ENCODE measurements at regions not wholly inside any gene's neighbourhood (a gene's known extent, or its start where the extent isn't known, plus 50 kb on each side); places are given as distances from the start of the nearest gene placed in this dataset.

GRCh38 chr6:19041906-19042305, 654.8 kb downstream of the RNF144B start:
- intact Hi-C loops (cut with DNase I; ENCODE audit: low total_unique reads): no loop called here
- DNase-seq (ENCODE audit: low spot score in 2 of 2): no peak
- TF ChIP-seq CTCF (IDR thresholded peaks at IDR 0.05): no peak
- TF ChIP-seq POLR2A (IDR thresholded peaks at IDR 0.05): no peak
- 80 to 81% methylated on average over 6 of the region's 6 CpGs for WGBS, 2 donors
- no peak overlapping the region for H3K4me3 ChIP-seq (ENCODE audit: low read depth, poor library complexity, severe bottlenecking)

GRCh38 chr6:19042420-19042819, 655.3 kb downstream of the RNF144B start:
- DNase-seq (ENCODE audit: low spot score in 2 of 2): no peak
- 75 to 80% methylated on average over 5 of the region's 5 CpGs for WGBS, 2 donors
- no peak overlapping the region for H3K4me3 ChIP-seq (ENCODE audit: low read depth, poor library complexity, severe bottlenecking)
- TF ChIP-seq CTCF (IDR thresholded peaks at IDR 0.05): no peak
- TF ChIP-seq POLR2A (IDR thresholded peaks at IDR 0.05): no peak
- intact Hi-C loops (cut with DNase I; ENCODE audit: low total_unique reads): no loop called here

GRCh38 chr6:19050765-19051164, 663.6 kb downstream of the RNF144B start:
- intact Hi-C loops (cut with DNase I; ENCODE audit: low total_unique reads): no loop called here
- TF ChIP-seq CTCF (IDR thresholded peaks at IDR 0.05) (no peak), POLR2A (IDR thresholded peaks at IDR 0.05) (no peak)
- WGBS, 2 donors: 100% methylated on average over 3 of the region's 3 CpGs

GRCh38 chr6:19052219-19052618, 665.1 kb downstream of the RNF144B start:
- no peak for DNase-seq (ENCODE audit: low spot score in 2 of 2)
- TF ChIP-seq POLR2A (IDR thresholded peaks at IDR 0.05): no peak
- TF ChIP-seq CTCF (IDR thresholded peaks at IDR 0.05): no peak
- H3K4me3 ChIP-seq (ENCODE audit: low read depth, poor library complexity, severe bottlenecking): no peak overlapping the region
- intact Hi-C loops (cut with DNase I; ENCODE audit: low total_unique reads): no loop called here
- 17 to 31% methylated on average over 1 of the region's 1 CpG for WGBS, 2 donors

More at GRCh38 chr6:19050765-19051164, 663.6 kb downstream of the RNF144B start:
- DNase-seq (ENCODE audit: low spot score in 2 of 2): no peak
- H3K4me3 ChIP-seq (ENCODE audit: low read depth, poor library complexity, severe bottlenecking): no peak overlapping the region

- no peak overlapping the region for H3K4me3 ChIP-seq (ENCODE audit: low read depth, poor library complexity, severe bottlenecking)
- DNase-seq (ENCODE audit: low spot score in 2 of 2): no peak
- 45 to 48% methylated on average over 4 of the region's 4 CpGs for WGBS, 2 donors
- intact Hi-C loops (cut with DNase I; ENCODE audit: low total_unique reads): no loop called here
- TF ChIP-seq CTCF (IDR thresholded peaks at IDR 0.05) (no peak), POLR2A (IDR thresholded peaks at IDR 0.05) (no peak)
Measured at GRCh38 chr6:19059102-19059501, 672.0 kb downstream of the RNF144B start.

GRCh38 chr6:19067165-19067564, 680.0 kb downstream of the RNF144B start:
- no peak overlapping the region for H3K4me3 ChIP-seq (ENCODE audit: low read depth, poor library complexity, severe bottlenecking)
- DNase-seq (ENCODE audit: low spot score in 2 of 2): no peak
- TF ChIP-seq POLR2A (IDR thresholded peaks at IDR 0.05) (no peak), CTCF (IDR thresholded peaks at IDR 0.05) (no peak)
- intact Hi-C loops (cut with DNase I; ENCODE audit: low total_unique reads): no loop called here
- WGBS, 2 donors: 84 to 88% methylated on average over 3 of the region's 3 CpGs

Measured in lower leg skin (tissue), 4 donors.